DND-41 (cell line): ENCODE measurements at regions not wholly inside any gene's neighbourhood (a gene's known extent, or its start where the extent isn't known, plus 50 kb on each side); places are given as distances from the start of the nearest gene placed in this dataset.

Experiments
- CTCF ChIP-seq: IDR thresholded peaks from 2 replicates; pipeline ENCODE4 v1.5.1; 2012; ENCODE audit warnings: borderline replicate concordance, low read length, moderate library complexity, mild to moderate bottlenecking; ENCODE audit not compliant: poor library complexity, severe bottlenecking; ENCODE audit errors: extremely low read depth
- EZH2 ChIP-seq: IDR thresholded peaks from 3 replicates; pipeline ENCODE4 v1.6.1; 2012; ENCODE audit warnings: borderline replicate concordance, low read depth, mild to moderate bottlenecking, moderate library complexity, low read length, inconsistent platforms; ENCODE audit not compliant: severe bottlenecking

- TF ChIP-seq CTCF (no peak), EZH2 (no peak)
Measured at GRCh38 chr20:22941550-22941949, 93.6 kb upstream of the SSTR4 start.
